HG03442 (cell line): ENCODE measurements at regions not wholly inside any gene's neighbourhood (a gene's known extent, or its start where the extent isn't known, plus 50 kb on each side); places are given as distances from the start of the nearest gene placed in this dataset.

Experiments
- ATAC-seq: cut with Tn5 transposase; IDR thresholded peaks from one replicate; pipeline ENCODE4 v1.9.1; 2021; ENCODE audit warnings: mild to moderate bottlenecking, moderate library complexity; ENCODE audit not compliant: unreplicated experiment

DNA sequence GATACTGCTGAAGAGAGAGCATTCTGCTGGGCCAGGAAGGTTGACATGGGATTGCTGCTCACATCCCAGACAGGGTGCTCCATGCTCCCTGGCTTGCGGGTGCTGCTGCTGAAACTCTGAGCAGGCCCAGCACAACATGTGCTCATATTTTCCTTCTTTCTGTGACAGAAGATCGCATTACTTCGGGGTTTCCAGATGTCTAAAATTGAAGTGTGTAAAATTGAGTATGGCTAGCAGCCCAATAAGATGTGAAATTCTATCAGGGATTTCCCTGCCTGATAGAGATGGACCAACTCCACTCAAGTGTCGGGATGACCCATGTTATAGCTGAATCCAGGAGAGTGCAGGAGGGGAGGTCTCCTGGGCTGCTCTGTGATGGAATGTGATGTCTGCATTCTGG, 55.6 kb upstream of the KL start:
- no peak for ATAC-seq

- no peak for ATAC-seq
Observed at GRCh38 chr13:32961724-32962123, 54.5 kb upstream of the KL start.

DNA sequence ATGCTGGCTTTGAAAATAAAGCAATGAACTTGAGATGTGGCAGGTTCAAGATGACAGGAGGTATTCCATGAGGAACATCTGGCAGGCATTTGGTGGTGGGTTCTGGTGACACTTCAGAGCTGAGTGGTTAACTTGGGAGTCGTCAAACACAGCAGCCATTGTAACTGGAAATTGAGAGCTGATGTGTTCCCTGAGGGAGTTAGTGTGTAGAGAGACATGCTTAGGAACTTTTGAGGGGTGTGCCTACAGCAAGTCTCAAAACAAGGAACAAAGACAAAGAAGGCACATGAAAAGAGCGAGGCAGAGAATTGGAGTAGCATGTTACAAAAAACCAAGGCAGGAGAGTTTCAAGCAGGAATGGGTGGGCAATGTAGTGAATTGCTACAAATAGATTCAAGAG, 53.9 kb upstream of the KL start:
- ATAC-seq, result no peak

GRCh38 chr13:32964987-32965386, 51.2 kb upstream of the KL start:
- ATAC-seq, result no peak
